AG04449 (cell line): ENCODE measurements at regions not wholly inside any gene's neighbourhood (a gene's known extent, or its start where the extent isn't known, plus 50 kb on each side); places are given as distances from the start of the nearest gene placed in this dataset.

Source experiments
- CTCF ChIA-PET: fragments of 350-600 bp; formaldehyde crosslinking; extraction: SDS; loops from one replicate; lab custom pipeline; 2021; ENCODE audit warnings: antibody characterized with exemption; lab: Yijun Ruan, JAX
- POLR2A ChIA-PET: fragments of 400-600, 350-600 bp; formaldehyde crosslinking; extraction: SDS; loops from one replicate; lab custom pipeline; 2020; ENCODE audit warnings: antibody characterized with exemption, inconsistent platforms; lab: Yijun Ruan, JAX
- DNase-seq: peaks from one replicate; pipeline ENCODE4 v3.0.0-alpha.2; 2010; ENCODE audit warnings: low read depth, low spot score
- H3K4me3 ChIP-seq: 2 replicates; pipeline ENCODE4 v1.5.1; 2011; ENCODE audit warnings: low read depth, mild to moderate bottlenecking, control low read depth, low read length
- CTCF ChIP-seq: IDR thresholded peaks from one replicate; pipeline ENCODE4 v1.5.1; 2011; ENCODE audit warnings: mild to moderate bottlenecking, moderate library complexity, low read length, control low read depth, inconsistent platforms; ENCODE audit not compliant: insufficient read depth; ENCODE audit errors: missing control alignments

GRCh38 chr5:117487556-117487955, 912.9 kb upstream of the SEMA6A start:
- no peak for DNase-seq
- CTCF ChIA-PET: no interaction called here
- H3K4me3 ChIP-seq: no peak overlapping the region
- POLR2A ChIA-PET: no interaction called here
- no peak for TF ChIP-seq CTCF

- CTCF ChIA-PET: no interaction called here
- no peak for DNase-seq
- POLR2A ChIA-PET: no interaction called here
Measured at GRCh38 chr5:117486879-117487391, 912.3 kb upstream of the SEMA6A start.

GRCh38 chr5:117486261-117486660, 911.6 kb upstream of the SEMA6A start:
- DNase-seq: no peak
- ChIA-PET POLR2A (no interaction called here), CTCF (no interaction called here)
- no peak for TF ChIP-seq CTCF
- H3K4me3 ChIP-seq: no peak overlapping the region

More at GRCh38 chr5:117486879-117487391, 912.3 kb upstream of the SEMA6A start:
- H3K4me3 ChIP-seq: no peak overlapping the region
- TF ChIP-seq CTCF: no peak

- TF ChIP-seq CTCF: no peak
- POLR2A ChIA-PET: no interaction called here
- no peak for DNase-seq
- no peak overlapping the region for H3K4me3 ChIP-seq
- CTCF ChIA-PET: no interaction called here
Measured at GRCh38 chr5:117475919-117476318, 901.3 kb upstream of the SEMA6A start.

- TF ChIP-seq CTCF: no peak
- ChIA-PET CTCF (no interaction called here), POLR2A (no interaction called here)
- H3K4me3 ChIP-seq: no peak overlapping the region
- no peak for DNase-seq
Measured at GRCh38 chr5:117473165-117473564, 898.5 kb upstream of the SEMA6A start.

GRCh38 chr5:117463881-117464570, 889.4 kb upstream of the SEMA6A start:
- ChIA-PET POLR2A (no interaction called here), CTCF (no interaction called here)
- no peak overlapping the region for H3K4me3 ChIP-seq
- TF ChIP-seq CTCF: no peak
- DNase-seq: no peak
